ENCODE measurements at regions not wholly inside any gene's neighbourhood (a gene's known extent, or its start where the extent isn't known, plus 50 kb on each side); places are given as distances from the start of the nearest gene placed in this dataset.

- no peak for TF ChIP-seq POLR2AphosphoS5 (IDR thresholded peaks at IDR 0.05; ENCODE audit: low read depth, low read length)
- TF ChIP-seq POLR2A (IDR thresholded peaks at IDR 0.05; ENCODE audit: control extremely low read depth in 1 of 2, low read depth in 2 of 2, low read length in 2 of 2) = no peak
- TF ChIP-seq CTCF (IDR thresholded peaks at IDR 0.05; ENCODE audit: control extremely low read depth in 1 of 3, insufficient read depth in 1 of 3, low read depth in 1 of 3, low read length in 3 of 3) = no peak
- TF ChIP-seq TAF1 (IDR thresholded peaks at IDR 0.05; ENCODE audit: low read depth, low read length) = no peak
- TF ChIP-seq MAX (IDR thresholded peaks at IDR 0.05) = no peak
- TF ChIP-seq KDM1A (IDR thresholded peaks at IDR 0.05; ENCODE audit: borderline replicate concordance, low read length) = no peak
- no peak for TF ChIP-seq RXRA (IDR thresholded peaks at IDR 0.05; ENCODE audit: insufficient read depth, low read depth, low read length)
- no peak for TF ChIP-seq BRCA1 (IDR thresholded peaks at IDR 0.05; ENCODE audit: low read depth, low read length)
- no peak for TF ChIP-seq EZH2 (IDR thresholded peaks at IDR 0.05; ENCODE audit: low read depth, low read length, severe bottlenecking)
- no peak for TF ChIP-seq RFX5 (IDR thresholded peaks at IDR 0.05; ENCODE audit: borderline replicate concordance, low read depth, low read length)
Measured at GRCh38 chr6:19929312-19929711, 92.1 kb downstream of the ID4 start.

Measured in H1 (cell line).